Spleen (tissue), 11 donors: ENCODE measurements at regions not wholly inside any gene's neighbourhood (a gene's known extent, or its start where the extent isn't known, plus 50 kb on each side); places are given as distances from the start of the nearest gene placed in this dataset.

ENCODE experiments used
- DNase-seq: peaks from one replicate; pipeline ENCODE4 v3.0.0-alpha.2; 2020
- H3K27ac ChIP-seq, 8 donors: fragments of 200-600 bp; sonication (generic) in 7 of 8; 1 replicate in 4 of 8; 2 replicates in 4 of 8; pipeline versions ENCODE4 v1.5.0 to v1.8.0; 2016 to 2021; ENCODE audit warnings: inconsistent platforms in 4 of 8, mild to moderate bottlenecking in 4 of 8, moderate library complexity in 1 of 8
- H3K27me3 ChIP-seq, 7 donors: fragments of 200-600 bp; sonication (generic) in 6 of 7; replicated peaks in 1 of 7; 1 replicate in 4 of 7; 2 replicates in 3 of 7; pipeline versions ENCODE4 v1.5.0 to v1.8.0; 2016 to 2021; ENCODE audit warnings: inconsistent platforms in 3 of 7, mild to moderate bottlenecking in 1 of 7
- H3K36me3 ChIP-seq, 6 donors: fragments of 200-600 bp; sonication (generic) in 5 of 6; 1 replicate in 4 of 6; 2 replicates in 2 of 6; pipeline versions ENCODE4 v1.5.0 to v1.8.0; 2016 to 2021; ENCODE audit warnings: inconsistent platforms in 2 of 6
- H3K4me1 ChIP-seq, 6 donors: fragments of 200-600 bp; sonication (generic) in 5 of 6; 1 replicate in 3 of 6; 2 replicates in 3 of 6; pipeline versions ENCODE4 v1.5.0 to v1.8.0; 2016 to 2021; ENCODE audit warnings: inconsistent platforms in 3 of 6
- H3K4me3 ChIP-seq, 8 donors: fragments of 200-600 bp; sonication (generic) in 7 of 8; 1 replicate in 4 of 8; 2 replicates in 4 of 8; pipeline versions ENCODE4 v1.5.0 to v1.8.0; 2016 to 2021; ENCODE audit warnings: inconsistent platforms in 4 of 8, mild to moderate bottlenecking in 4 of 8, moderate library complexity in 2 of 8
- H3K9me3 ChIP-seq, 8 donors: fragments of 200-600 bp; sonication (generic) in 7 of 8; 1 replicate in 4 of 8; 2 replicates in 4 of 8; pipeline versions ENCODE4 v1.5.0 to v1.8.0; 2016 to 2021; ENCODE audit warnings: inconsistent platforms in 4 of 8
- CTCF ChIP-seq, 11 experiments: fragments of 200-600 bp in 7 of 11; fragments of 450-650 bp in 4 of 11; sonication (generic) in 4 of 11; IDR thresholded peaks in 8 of 11; conservative IDR thresholded peaks in 3 of 11; 1 replicate in 7 of 11; 2 replicates in 4 of 11; pipeline versions ENCODE4 v1.4.0 to v1.8.0; 2016 to 2021; ENCODE audit warnings: antibody characterized with exemption in 11 of 11, inconsistent platforms in 4 of 11, mild to moderate bottlenecking in 1 of 11
- POLR2A ChIP-seq, 3 donors: fragments of 450-650 bp; IDR thresholded peaks; one replicate each; pipeline ENCODE4 v1.5.1; 2017; ENCODE audit warnings: antibody characterized with exemption in 3 of 3, mild to moderate bottlenecking in 1 of 3
- POLR2AphosphoS5 ChIP-seq, 3 donors: sonication (generic); formaldehyde crosslinking; IDR thresholded peaks; one replicate each; pipeline ENCODE4 v1.5.1; 2017; ENCODE audit warnings: antibody characterized with exemption in 3 of 3
- WGBS, 5 donors: extraction: QIAGEN DNeasy Blood & Tissue Kit in 3 of 5; methylation state at CpG; one replicate each; pipeline versions ENCODE4 v1.1.5 to v1.1.7; 2013 to 2018; 5-methylcytosine and 5-hydroxymethylcytosine counted together
- intact Hi-C: fragments of 100-400 bp; cut with DNase I; formaldehyde crosslinking; loops from one replicate; pipeline ENCODE4 v1.15.0; 2023; ENCODE audit warnings: low total_unique reads
- donor health status: healthy with polysubstance abuse.
- donor health status: DM: no; HTN: no; CAD: no; lungs with moderate emphysema.
- donor health status: DM: no; HTN: no; CAD: no.
- donor health status: Bipolar disorder and iron deficiency.
- donor health status: healthy.
- donor health status: DM: no; HTN: no; CAD: no.
- donor health status: DM: yes; HTN: yes; CAD: no.

DNA sequence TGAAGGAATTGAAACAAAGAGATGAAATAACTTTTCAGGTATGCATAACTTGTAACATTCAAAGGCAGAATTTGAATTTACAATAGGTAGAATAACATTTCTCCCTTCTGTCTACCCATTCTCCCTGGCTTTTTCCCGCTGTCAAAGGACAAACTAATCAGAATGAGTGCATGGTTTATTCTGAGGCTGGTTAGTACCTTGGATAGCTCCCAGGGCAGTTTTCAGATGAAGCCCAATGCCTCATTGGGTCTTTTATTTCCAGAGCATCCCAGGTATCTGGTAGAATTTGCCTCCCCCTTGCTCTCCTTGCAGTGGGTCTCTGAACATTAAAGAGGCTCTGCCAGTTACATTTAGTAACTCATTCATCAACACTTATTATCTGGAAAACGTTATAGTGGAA, 665.5 kb downstream of the BCKDHB start:
- Histone ChIP-seq H3K4me1 (no peaks in the 10 kb centered on the region), H3K27me3 (no peaks in the 10 kb centered on the region), H3K4me3 (no peak overlapping the region), H3K36me3 (no peaks in the 10 kb centered on the region), H3K9me3 (peaks cover 0 to 4% (median 0%) of the 10 kb centered on the region in 8 donors), H3K27ac (no peak overlapping the region)
- no peak for TF ChIP-seq POLR2A (IDR thresholded peaks at IDR 0.05)
- TF ChIP-seq POLR2AphosphoS5 (IDR thresholded peaks at IDR 0.05): no peak
- TF ChIP-seq CTCF (IDR thresholded peaks at IDR 0.05 in 8 of 11, conservative IDR thresholded peaks at IDR 0.05 in 3 of 11): no peak
- DNase-seq: no peak
- intact Hi-C loops: no loop called here
- 18 to 23% (median 22%) methylated on average over 2 of the region's 2 CpGs for WGBS, 5 donors

DNA sequence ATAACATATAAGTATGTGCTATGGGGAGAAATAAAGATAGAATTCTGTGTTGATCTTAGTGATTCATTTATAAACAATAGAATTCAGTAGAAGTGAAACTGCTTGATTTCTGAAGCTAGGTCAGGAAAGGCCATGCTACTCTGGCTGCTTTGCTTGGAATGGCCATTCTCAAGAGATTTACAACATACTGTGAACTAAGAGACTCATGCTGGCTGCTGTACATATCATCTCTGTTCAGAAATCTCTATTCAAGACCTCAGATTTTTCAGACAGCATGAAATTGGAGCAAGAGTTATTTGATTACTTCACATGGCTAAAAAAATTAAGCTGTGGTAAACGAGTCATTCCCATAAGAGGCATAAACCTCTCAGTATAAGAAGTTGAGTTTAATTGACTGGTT, 662.6 kb downstream of the BCKDHB start:
- Histone ChIP-seq H3K9me3 (peaks cover 0 to 3% (median 0%) of the 10 kb centered on the region in 8 donors), H3K27me3 (no peaks in the 10 kb centered on the region), H3K4me1 (no peaks in the 10 kb centered on the region), H3K4me3 (no peak overlapping the region), H3K36me3 (no peaks in the 10 kb centered on the region), H3K27ac (no peak overlapping the region)
- intact Hi-C loops: no loop called here
- no peak for DNase-seq
- TF ChIP-seq CTCF (IDR thresholded peaks at IDR 0.05 in 8 of 11, conservative IDR thresholded peaks at IDR 0.05 in 3 of 11) (no peak), POLR2A (IDR thresholded peaks at IDR 0.05) (no peak), POLR2AphosphoS5 (IDR thresholded peaks at IDR 0.05) (no peak)
- WGBS, 5 donors: 43 to 73% (median 51%) methylated on average over 1 of the region's 1 CpG

- no peak overlapping the region for H3K27ac ChIP-seq
- WGBS, 5 donors: 71 to 83% (median 77%) methylated on average over 2 of the region's 2 CpGs
- H3K27me3 ChIP-seq: no peaks in the 10 kb centered on the region
- intact Hi-C loops: no loop called here
- DNase-seq: no peak
- no peaks in the 10 kb centered on the region for H3K36me3 ChIP-seq
- no peaks in the 10 kb centered on the region for H3K9me3 ChIP-seq
- TF ChIP-seq POLR2A (IDR thresholded peaks at IDR 0.05) (no peak), POLR2AphosphoS5 (IDR thresholded peaks at IDR 0.05) (no peak), CTCF (IDR thresholded peaks at IDR 0.05 in 8 of 11, conservative IDR thresholded peaks at IDR 0.05 in 3 of 11) (no peak)
- H3K4me1 ChIP-seq: no peaks in the 10 kb centered on the region
- no peak overlapping the region for H3K4me3 ChIP-seq
Measured at GRCh38 chr6:80767808-80768207, 661.3 kb downstream of the BCKDHB start.

DNA sequence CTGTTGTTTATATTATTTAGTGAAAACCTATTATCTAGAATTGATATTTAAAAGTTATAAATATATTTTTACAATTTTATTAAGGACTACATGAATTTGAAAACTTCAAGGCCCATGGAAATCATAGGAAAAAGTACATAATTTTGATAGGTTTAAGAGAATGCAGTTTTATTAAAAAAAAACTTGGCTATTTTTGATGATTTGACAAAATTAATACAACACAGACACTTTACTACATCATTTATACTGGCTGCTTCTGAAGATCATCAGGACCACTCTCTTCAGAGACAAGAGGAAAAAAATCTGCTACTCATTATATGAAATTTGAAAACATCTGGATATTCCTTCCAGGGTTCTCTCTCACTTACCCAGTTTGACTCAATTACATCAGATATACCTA, 637.7 kb downstream of the BCKDHB start:
- Histone ChIP-seq H3K4me1 (no peaks in the 10 kb centered on the region), H3K27me3 (no peaks in the 10 kb centered on the region), H3K9me3 (peaks cover 0 to 12% (median 0%) of the 10 kb centered on the region in 8 donors), H3K36me3 (no peaks in the 10 kb centered on the region), H3K27ac (no peak overlapping the region), H3K4me3 (no peak overlapping the region)
- no peak for DNase-seq
- intact Hi-C loops: no loop called here
- TF ChIP-seq CTCF (IDR thresholded peaks at IDR 0.05 in 8 of 11, conservative IDR thresholded peaks at IDR 0.05 in 3 of 11) (no peak), POLR2A (IDR thresholded peaks at IDR 0.05) (no peak), POLR2AphosphoS5 (IDR thresholded peaks at IDR 0.05) (no peak)
